Activated gamma-delta T cell (primary cell): ENCODE measurements at regions not wholly inside any gene's neighbourhood (a gene's known extent, or its start where the extent isn't known, plus 50 kb on each side); places are given as distances from the start of the nearest gene placed in this dataset.
"Not testable (repeated sequence)": the region's sequence is repeated elsewhere in the genome, so short reads cannot be mapped to it uniquely, and the experiment has no call there.

Experiments used
- DNase-seq: peaks from one replicate; lab custom pipeline; 2025; lab: John Stamatoyannopoulos, UW

DNA sequence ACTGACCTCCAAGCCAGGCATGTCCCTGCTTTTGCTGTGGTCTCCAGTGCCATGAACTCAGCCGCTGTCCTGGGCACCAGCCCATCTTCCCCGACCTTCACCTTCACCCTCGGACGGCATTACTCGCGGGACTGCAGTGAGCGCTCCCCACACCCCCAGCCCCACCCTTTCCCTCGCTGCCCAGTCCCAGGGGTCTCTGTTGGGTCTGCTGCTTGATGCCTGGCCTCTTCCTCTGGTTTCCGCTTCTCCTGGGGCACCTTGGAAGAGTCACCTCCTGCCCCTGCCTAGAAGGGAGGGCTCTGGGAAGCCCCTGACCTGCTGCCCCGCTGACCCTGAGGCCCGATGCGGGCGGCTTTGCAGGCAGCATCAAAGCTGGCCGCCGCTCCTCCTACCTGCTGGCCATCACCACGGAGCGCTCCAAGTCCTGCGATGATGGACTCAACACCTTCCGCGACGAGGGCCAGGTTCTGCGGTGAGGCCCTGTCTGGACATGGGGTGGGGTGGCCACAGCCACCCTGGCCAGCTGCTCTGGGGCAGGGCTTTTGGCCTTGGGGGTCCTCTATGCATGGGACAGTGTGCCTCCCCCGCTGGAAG, 102.3 kb downstream of the ZNF267 start:
- not testable (repeated sequence) for DNase-seq

DNA sequence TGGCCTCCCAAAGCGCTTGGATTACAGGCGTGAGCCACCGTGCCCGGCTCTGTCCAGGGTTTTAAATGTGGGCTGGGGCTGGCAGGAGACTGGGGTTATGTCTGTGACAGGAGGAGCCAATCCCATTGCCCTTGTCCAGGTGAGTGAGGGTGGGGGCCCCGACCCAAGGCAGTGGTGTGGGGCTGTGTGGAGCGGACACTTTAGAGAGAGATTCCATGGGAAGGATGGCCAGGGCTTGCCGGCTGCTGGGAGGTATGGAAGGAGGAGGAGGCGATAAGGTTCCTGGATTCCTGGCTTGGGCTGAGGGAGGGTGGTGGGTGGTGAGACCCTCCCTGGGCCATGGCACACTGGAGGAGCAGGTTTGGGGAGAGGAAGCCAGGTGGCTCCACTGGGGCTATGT, 104.9 kb downstream of the ZNF267 start:
- DNase-seq, result not testable (repeated sequence)

DNA sequence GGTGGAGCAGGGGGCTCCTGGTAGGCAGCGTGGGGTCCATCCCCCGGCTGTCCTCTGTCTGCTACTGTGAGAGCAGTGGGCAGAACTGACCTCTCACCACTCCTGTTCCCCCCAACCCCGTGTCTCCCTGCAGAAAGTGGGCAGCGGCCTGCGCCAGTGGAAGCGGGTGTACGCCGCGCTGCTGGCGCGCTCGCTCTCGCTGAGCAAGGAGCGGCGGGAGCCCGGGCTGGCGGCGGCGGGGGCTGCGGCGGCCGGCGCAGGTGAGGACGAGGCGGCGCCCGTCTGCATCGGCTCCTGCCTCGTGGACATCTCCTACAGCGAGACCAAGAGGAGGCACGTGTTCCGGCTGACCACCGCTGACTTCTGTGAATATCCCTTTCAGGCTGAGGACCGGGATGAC, 108.1 kb downstream of the ZNF267 start:
- DNase-seq, result not testable (repeated sequence)

DNA sequence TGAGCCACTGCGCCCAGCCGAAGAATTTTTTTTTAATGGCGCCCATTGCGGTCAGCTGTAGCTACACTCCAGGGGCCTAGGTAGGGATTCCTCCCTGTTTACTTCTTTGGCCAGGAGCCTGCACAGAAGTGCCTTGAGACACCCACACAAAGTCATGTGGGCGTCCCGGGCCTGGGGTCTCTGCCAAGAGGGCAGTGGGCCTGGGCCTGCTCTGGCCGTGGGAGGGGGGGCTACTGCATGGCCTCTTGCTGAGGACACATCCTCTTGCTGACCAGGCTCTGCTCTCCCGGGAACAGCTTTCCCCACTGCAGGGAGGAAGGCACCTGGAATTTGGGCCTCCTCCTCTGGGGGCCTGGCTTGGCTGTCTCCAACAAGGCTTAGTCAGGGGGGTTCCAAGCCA, 109.4 kb downstream of the ZNF267 start:
- not testable (repeated sequence) for DNase-seq

DNA sequence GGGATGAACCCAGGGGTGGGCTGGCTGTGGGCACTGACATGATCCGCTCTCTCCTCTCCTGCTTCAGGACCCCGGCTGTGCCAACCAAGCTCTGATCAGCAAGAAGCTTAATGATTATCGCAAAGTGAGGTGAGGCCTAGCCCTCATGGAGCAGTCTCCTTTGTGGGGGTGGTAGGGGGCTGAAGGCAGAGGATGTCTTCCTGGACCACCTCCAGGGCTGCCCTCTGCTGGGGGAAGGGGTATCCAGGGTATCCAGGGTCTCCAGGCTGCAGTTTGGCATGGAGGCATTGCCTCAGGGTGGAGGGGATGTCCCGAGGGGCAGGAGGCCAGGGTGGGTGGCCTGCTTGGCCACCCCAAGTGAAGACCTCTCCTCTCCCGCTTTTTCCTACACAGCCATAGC, 110.1 kb downstream of the ZNF267 start:
- not testable (repeated sequence) for DNase-seq

DNA sequence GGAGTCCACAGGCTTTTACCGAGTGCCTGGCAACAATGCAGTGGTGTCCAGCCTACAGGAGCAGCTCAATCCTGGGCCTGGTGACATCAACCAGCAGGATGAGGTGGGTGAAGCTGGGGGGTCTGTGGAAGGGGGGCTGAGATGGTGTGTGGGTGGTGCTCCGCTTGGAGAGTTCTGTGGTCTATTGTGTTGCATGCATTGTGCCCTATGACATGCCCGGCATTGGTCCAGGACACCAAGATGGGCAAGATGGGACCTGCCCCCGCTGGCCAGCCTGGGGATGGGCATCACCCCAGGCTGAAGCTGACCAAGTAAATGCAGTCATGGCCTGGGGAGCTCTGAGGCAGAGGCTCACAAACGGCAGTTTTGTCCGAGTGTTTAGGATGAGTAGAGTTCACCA, 113.3 kb downstream of the ZNF267 start:
- DNase-seq, result not testable (repeated sequence)

DNA sequence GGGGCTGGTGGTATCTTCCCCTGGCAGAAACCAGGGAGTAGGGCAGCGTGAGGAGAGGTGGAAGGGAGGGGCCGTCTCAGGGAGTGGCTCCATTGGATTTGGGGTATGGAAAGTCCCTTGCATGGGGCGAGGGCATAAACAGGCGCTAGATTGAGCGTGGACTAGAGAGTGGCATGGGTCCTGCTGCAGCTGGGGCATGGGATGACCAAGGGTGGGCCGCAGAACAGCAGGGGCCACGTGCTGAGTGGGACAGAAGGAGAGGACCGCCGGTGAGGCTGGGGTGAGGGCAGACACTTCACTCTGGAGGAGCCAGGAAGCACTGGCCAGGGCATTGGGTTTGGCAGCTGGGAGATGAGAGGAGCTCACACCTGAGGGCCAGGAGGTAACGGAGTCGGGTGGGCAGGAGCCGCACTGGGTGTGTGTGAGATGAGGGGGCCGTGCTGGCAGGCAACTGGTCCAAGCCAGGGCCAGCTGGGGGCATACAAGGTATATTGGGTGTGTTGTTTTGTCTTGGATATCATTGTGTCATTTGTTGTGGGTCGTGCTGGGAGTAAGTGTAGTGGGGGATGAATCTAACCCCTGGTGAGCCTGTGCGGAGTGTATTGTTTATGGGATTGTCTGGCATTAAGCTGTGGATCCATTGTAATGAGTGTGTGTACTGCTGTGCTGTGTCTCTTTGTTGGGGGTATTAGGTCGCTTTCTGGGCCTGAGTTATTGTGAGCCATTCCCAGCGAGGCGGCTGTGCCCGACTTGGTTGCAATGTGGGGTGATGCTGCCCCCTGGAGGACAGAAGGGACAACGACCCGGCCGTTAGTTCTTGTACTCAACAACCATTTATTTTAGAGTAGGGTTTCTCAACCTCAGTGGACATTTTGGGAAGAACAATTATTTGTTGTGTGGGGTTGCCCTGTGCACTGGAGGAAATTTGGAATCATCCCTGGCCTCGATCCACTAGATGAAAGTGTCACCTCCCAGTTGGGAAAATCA, 115.3 kb downstream of the ZNF267 start:
- DNase-seq, result not testable (repeated sequence)

DNA sequence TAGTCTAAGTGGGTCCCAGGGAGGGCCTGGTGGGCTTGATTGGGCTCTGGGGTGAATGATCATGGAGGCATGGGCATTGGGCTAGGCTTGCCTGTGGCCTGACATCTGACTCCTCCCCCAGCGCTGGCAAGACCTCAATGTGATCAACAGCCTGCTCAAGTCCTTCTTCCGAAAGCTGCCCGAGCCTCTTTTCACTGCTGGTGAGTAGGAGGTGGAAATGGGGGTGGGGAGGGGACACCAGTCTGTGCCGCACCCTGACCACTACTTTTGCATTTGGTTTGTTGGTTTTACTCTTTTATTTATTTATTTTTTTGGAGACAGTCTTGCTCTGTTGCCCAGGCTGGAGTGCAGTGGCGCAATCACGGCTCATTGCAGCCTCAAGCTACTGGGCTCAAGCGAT, 116.7 kb downstream of the ZNF267 start:
- not testable (repeated sequence) for DNase-seq

DNA sequence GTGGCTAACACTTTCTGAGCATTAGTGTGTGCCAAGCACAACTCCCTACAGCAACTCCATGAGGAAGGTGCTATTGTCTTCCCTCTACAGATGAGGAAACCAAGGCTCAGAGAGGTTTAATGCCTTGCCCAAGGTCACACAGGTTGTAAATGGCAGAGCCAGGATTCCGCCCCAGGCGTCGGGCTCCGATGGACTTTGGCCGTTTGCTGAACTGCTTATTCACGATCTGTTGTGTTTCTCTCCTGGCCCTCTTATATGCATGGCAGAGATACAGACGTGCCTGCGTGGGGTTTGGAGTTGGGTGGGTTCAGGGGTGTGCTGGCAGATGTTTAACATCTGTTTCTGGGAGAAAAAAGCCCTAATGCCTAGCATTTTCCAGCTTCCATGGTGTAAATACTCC, 117.4 kb downstream of the ZNF267 start:
- DNase-seq, result not testable (repeated sequence)

DNA sequence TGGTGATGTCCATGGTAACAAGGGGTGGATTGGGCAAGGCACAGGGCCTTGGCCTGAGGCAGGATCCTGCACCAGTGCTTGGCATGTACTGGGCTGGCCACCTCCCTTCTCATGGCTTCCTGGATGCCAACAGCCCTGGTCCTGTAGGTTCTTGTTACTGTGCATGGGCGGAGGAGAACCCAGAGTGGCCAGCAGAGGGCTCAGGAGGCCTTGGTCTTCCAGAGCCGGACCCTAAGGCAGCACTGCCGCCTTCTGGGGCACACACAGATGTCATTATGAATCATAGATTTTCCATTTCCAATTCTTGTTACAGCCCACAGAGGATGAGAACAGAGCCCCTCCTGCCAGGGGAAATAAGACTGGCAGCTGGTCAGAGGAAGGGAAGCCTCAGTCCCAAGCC, 122.7 kb downstream of the ZNF267 start:
- not testable (repeated sequence) for DNase-seq

DNA sequence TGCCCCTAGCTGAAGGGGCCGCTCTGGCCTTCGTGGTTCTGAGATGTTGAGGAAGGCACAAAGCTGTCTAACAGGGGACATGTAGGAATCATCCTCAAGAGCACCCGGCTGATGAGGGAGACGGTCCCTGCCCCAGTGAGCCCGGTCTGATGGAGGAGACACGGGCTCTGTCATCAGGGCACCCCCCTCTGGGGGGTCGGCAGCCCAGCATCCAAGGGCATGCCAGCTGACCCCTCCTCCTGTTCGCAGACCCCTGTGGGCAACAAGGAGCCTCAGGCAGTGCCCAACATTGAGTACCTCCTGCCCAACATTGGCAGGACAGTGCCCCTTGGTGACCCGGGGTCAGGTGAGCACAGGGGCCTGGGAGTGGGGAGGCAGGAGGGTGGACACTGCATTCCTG, 128.9 kb downstream of the ZNF267 start:
- not testable (repeated sequence) for DNase-seq

DNA sequence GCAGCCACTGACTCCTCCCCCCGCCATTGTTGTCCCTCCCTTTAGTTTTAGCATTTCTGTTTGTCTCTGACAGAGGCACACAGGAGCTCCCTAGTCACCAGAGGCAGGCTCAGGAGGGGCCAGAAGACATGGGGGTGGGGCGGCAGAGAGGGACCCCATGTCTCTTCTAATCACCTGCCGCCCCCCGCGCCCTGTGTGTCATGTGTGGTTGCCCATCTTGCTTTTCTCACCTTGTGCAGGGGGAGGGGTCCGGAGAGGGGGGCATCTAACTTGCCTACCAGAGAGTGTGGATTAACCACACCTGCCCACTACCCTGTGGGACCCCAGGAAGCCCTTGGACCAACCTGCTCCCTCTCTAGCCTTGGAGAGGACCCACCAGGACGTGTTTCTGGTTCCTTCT, 130.2 kb downstream of the ZNF267 start:
- not testable (repeated sequence) for DNase-seq

DNA sequence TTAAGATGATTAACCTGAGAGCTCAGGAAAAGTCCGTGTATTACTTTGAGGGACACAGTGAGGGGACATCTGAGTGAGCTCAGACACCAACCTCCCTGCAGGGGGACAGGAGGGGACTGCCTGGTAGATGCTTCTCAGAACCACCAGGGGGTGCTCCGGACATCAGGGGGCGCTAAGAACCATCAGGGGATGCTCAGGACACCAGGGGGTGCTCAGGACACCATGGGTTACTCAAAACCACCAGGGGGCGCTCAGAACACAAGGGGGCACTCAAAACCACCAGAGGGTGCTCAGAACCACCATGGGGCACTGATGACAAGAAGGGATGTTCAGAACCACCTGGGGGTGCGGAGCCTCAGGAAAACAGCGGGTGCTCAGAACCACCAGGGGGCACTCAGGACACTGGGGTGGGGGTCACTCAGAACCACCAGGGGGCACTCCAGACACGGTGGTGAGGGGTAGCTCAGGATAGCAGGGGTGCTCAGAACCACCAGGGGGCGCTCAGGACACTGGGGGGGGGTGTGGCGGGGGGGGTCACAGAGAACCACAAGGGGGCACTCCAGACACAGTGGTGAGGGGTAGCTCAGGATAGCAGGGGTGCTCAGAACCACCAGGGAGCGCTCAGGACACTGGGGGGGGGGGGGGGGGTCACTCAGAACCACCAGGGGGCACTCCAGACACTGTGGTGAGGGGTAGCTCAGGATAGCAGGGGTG, 165.3 kb downstream of the ZNF267 start:
- DNase-seq, result not testable (repeated sequence)

DNA sequence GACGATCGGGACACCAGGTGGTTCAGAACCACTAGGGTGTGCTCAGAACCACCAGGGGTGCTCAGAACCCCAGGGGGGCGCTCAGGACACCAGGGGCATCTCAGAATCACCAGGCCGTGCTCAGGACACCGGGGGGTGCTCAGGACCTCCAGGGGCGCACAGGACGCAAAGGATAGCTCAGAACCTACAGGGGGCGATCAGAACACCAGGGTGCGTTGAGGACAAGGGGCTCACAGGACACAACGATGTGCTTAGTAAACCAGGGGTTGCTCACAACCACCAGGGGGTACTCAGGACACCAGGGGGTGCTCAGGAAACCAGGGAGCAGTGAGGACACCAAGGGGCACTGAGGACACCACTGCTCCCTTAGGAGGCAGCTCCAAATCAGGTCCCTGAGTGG, 166.3 kb downstream of the ZNF267 start:
- not testable (repeated sequence) for DNase-seq

DNA sequence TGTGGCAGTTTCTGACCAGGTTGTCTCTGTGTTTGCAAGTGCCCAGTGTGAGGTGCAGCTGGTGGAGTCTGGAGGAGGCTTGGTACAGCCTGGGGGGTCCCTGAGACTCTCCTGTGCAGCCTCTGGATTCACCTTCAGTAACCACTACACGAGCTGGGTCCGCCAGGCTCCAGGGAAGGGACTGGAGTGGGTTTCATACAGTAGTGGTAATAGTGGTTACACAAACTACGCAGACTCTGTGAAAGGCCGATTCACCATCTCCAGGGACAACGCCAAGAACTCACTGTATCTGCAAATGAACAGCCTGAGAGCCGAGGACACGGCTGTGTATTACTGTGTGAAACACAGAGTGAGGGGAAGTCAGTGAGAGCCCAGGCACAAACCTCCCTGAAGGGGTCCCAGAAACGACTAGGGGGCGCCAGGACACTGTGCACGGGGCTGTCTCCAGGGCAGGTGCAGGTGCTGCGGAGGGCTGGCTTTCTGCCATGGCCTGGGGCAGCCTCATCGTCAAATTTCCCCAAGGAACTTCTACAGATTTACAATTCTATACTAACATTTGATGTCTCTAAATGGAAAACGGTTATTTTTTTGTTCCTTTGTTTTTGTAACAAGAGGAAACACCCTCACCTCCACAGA, 187.0 kb upstream of the TP53TG3D start:
- not testable (repeated sequence) for DNase-seq

DNA sequence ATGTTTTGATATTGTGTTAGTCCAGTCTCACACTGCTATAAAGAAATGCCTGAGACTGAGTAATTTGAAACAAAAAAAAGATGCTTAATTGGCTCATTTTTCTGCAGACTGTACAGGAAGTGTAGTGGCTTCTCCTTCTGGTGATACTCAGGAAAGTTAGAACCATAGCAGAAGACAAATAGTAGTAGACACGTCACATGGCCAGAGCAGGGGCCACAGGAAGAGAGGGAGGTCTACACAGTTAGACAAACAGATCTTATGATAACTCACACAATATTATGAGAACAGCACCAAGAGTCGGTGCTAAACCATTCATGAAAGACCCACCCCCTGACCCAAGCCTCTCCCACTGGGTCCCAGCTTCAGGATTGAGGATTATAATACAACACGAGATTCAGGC, 181.5 kb upstream of the TP53TG3D start:
- not testable (repeated sequence) for DNase-seq

DNA sequence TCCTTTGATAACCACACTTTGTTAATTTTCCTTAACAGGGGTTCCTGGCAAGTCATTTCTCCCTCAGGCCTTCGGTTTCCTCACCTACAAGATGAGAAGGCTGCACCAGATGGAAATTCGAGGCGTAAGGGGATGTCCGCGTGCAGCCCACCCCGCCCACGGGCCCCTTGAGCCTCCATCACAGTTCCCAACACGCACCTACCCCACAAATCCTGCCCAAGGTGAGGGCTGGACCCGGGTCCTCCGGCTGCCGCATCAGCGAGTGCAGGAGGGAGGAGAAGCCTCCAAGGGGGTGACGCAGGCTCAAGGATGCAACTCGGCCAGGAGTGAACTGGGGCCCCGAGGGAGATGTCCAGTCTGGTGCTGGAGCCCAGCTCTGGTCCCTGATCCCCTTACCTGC, 169.2 kb upstream of the TP53TG3D start:
- not testable (repeated sequence) for DNase-seq

DNA sequence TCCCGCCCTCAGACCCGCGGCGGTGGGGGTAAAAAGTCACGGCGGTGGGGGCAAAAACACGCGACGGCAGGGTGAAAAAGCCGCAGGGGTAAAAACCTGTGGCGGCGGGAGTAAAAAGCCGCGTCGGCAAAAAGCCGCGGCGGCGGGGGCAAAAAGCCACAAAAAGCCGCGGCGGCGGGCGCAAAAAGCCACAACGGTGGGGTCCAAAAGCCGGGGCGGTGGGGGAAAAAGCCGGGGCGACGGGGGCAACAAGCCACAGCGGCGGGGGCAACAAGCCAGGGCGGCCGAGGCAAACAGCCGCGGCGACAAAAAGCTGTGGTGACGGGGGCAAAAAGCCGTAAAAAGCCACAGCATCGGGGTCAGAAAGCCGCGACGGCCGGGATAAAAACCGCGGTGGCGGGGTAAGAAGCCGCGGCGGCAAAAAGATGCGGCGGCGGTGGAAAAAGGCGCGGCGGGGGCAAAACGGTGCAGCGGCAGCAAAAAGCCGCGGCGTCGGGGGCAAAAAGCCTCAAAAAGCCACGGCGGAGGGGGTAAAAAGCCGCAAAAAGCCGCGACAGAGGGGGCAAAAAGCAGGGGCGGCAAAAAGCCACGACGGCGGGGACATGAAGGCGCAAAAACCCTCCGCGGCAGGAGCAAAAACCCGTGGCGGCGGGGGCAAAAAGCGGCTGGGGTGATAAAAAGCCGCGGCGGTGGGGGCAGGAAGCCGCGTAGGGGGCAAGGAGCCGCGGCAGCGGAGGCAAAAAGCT, 168.3 kb upstream of the TP53TG3D start:
- peak; percentile 37 for DNase-seq

DNA sequence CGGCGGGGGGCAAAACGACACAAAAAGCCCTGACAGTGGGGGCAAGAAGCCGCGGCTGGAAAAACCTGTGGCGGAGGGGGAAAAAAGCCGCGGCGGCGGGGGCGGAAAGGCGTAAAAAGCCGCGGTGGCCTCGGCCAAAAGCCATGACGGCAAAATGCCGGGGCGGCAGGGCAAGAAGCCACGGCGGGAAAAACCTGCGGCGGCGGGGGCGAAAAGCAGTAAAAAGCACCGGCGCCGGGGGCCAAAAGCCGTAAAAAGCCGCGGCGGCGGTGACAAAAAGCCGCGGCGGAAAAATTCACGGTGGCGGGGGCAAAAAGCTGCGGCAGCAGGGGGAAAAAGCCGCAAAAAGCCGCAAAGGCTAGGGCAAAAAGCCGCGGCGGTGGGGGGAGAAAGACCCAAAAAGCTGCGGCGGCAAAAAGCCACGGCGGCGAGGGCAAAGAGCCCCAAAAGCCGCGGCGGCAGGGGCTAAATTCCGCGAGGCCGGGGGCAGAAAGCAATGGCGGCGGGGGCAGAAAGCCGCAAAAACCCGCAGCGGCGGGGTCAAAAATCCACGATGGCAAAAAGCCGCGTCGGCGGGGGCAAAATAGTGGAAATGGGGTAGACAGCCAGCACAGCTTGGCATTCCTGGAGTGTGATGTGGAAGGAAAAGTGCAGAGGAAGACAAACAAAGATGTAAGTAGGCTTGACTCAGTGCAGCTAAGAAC, 167.5 kb upstream of the TP53TG3D start:
- peak; percentile 44 for DNase-seq

DNA sequence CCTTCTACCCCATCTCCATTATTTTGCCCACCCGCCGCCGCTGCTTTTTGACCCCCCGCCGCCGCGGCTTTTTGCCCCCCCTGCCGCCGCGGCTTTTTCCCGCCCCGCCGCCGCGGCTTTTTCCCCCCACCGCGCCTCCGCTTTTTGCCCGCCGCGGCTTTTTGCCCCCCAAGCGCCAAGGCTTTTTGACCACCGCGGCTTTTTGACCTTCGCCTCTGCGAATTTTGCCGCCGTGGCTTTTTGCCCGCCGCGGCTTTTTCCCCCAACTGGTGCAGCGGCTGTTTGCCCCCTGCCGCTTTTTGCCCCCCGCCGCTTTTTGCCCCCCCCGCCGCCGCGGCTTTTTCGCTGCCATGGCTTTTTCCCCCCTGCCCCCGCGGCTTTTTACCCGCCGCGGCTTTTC, 137.5 kb upstream of the TP53TG3D start:
- not testable (repeated sequence) for DNase-seq

DNA sequence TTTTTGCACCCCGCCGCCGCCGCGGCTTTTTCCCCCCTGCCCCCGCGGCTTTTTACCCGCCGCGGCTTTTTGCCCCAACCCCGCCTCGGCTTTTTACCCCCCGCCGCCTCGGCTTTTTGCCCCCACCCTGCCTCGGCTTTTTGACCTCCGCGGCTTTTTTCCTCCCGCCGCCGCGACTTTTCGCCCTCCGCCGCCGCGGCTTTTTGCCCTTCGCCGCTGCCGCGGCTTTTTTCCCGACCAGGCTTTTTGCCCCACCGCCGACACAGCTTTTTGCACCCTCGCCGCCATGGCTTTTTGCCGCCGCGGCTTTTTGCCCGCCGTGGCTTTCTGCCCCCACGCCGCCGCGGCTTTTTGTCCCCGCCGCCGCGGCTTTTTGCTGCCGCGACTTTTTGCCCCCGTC, 137.0 kb upstream of the TP53TG3D start:
- DNase-seq, result no peak
